GM21529 (cell line): ENCODE measurements at regions not wholly inside any gene's neighbourhood (a gene's known extent, or its start where the extent isn't known, plus 50 kb on each side); places are given as distances from the start of the nearest gene placed in this dataset.
"Not testable (repeated sequence)": the region's sequence is repeated elsewhere in the genome, so short reads cannot be mapped to it uniquely, and the experiment has no call there.

Source experiments
- ATAC-seq: cut with Tn5 transposase; IDR thresholded peaks from one replicate; pipeline ENCODE4 v1.9.1; 2021; ENCODE audit not compliant: unreplicated experiment

DNA sequence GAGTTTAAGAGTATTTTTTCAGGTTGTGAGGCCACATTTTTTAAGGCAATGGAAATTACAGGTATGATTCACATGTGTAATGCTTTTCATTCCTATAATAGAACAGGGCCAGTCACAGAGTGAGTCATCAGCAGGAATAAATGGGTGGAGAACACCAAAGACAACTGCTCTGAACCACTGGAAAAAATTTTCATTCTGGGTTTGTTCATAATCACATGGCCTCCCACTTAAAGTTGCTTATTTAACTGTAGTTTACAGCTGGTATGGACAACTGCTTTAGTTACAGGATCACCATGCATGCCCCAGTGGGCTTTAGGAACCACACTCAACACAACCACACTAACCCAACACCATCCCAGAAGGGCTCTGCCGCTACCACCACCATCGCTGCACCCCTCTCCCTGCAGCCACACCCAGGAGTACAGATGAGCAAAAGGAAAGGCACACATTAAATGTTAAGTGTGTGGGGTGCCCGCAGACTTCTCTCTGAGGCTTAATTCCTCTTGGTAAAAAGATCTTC is 107.0 kb upstream of the DST start:
- no peak for ATAC-seq

DNA sequence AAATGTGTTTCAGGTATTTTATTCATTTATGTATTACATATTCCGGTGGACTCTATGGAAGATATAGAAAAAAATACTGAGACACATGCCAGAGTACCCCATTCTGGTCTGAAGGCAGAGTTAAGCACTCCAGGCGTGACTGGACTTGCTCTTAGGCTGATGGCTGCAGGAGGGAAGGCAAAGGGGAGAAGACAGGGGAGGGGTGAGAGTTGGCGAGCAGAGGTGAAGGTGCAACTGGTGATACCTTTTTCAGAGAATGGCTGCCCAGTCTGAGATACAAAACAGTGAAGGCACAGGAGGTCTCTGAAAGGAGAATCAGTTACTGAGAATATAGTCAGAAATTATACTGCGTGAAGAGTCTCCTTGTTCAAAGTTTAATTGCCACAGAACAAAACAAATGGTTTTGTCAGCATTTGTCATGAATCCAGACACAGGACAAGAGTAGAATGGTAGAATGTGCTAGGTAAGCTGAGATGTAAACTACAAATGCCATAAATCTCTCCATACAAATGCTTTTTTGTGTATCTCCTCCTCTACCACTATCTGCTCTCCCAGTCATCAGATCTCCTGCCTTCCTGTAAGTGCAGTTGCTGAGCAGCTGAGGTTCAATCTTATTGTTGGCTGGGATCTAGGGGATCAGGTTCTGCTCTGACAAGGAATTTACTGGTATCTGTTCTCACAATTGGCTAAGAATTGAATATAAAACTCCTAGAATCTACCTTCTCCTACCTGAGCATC is 104.2 kb upstream of the DST start:
- ATAC-seq: no peak

- no peak for ATAC-seq
Observed at GRCh38 chr6:56745971-56746370, 103.3 kb upstream of the DST start.

DNA sequence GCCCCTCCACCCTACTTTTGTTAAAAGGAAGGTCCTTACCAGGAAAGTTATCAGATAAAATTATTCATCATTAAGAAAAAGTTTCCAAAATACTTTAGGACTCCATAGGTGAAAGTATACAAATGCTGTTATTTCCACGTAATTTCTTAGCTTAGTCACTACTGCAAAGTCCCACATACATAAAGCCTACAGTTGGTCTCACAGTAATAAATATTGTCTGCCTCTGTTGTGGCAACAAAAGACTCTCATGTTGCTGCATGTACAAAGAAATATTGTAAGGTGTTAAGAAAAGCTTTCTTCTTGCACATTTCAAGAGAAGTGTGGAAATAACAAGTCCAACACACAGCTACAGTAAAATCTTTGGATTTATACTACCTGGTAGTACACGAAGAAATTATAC is 102.4 kb upstream of the DST start:
- ATAC-seq: no peak

DNA sequence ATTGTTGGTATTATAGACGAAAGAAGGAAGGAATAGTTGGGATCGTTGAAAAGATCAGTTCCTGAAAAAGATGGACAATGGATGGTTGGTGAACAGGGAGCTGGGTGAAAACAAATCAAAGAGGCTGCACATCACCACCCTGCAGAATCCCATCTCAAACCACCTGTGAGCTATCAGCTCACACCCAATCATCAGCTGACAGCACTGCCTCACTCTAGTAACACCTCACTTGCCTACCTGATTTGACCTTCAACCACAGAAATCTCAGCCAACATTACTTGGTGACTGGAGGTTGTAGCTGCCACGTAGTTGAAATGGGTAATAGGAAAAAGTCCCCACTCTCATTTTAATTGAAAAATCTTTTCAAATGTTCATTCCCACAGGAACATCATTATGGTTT is 101.8 kb upstream of the DST start:
- ATAC-seq: no peak

DNA sequence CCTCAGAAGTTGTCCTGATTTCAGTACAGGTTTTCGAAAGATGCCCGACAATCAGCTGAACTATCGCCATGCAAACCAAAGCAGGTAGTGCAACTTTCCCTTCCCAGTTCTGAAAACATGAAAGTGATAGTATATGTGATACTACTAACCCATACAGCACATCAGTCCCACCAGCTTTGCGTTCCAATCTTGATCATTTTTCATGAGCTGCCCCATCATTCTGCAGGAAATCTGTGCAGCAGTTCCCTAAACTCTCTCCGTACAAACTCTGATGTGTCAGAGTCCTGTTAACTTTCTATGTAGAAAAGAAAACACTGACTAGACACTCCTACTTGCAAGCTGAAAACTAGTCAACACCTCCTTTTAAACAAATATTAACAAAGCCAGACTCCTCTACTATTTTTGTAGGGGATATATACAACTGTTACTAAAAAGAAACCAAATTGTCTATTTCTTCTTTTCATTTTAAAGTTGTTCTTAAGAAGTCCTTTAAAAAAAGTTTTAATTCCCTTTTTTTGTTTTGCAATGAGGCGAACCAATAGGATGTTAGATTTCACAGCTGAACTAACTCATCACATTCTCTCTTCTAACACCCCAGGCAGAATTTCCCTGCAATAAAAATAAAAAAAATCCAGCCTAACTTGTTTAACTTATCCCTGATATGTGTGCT is 99.6 kb upstream of the DST start:
- ATAC-seq: peak; percentile 77

- no peak for ATAC-seq
Observed at GRCh38 chr6:56741472-56741871, 98.8 kb upstream of the DST start.

DNA sequence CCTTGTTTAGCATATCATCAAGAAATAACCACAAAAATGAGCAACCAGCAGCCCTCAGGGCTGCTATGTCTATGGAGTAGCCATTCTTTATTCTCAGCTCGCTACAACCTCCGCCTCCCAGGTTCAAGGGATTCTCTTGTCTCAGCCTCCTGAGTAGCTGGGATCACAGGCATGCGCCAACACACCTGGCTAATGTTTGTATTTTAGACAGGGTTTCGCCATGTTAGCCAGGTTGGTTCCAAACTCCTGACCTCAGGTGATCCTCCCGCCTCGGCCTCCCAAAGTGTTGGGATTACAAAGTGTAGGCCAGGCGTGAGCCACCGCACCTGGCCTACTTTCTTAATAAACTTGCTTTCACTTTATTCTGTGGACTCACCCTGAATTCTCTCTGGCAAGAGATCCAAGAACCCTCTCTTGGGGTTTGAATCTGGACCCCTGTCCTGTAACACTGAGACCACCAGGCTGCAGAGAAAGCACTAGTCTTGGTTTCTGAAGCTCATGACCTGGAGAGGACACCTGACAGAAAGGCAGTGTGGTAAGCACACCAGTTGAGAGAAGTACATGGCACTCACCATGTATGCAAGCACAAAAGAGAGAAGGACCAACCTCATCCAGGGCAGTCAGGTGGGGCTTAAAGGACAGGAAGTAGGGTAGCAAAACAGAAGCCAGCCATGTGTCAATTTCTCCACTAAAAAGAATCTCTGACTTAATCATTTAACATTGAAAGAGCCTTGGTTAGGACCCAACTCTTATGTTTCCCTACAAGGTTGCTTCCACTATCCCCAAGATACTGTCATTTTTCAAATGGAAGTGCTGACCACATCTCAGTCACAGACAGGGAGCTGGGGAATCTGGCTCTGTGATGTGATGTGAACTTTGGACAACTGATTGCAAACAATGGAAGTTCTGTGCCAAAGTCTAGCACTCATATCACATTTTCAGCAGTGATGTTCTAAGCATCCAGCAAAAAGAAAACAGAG is 97.4 kb upstream of the DST start:
- ATAC-seq: no peak

DNA sequence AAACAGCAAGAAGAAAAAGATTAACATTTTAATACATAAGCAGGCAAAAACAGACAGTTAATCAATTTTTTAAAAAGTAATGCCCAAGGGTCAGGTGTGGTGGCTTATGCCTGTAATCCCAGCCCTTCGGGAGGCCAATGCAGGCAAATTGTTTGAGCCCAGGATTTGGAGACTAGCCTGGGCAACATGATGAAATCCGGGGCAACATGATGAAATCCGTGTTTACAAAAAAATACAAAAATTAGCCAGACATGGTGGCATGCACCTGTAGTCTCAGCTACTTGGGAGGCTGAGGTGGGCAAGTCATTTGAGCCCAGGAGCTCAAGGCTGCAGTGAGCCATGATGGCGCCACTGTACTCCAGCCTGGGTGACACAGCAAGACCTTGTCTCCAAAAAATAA is 94.1 kb upstream of the DST start:
- ATAC-seq: no peak

DNA sequence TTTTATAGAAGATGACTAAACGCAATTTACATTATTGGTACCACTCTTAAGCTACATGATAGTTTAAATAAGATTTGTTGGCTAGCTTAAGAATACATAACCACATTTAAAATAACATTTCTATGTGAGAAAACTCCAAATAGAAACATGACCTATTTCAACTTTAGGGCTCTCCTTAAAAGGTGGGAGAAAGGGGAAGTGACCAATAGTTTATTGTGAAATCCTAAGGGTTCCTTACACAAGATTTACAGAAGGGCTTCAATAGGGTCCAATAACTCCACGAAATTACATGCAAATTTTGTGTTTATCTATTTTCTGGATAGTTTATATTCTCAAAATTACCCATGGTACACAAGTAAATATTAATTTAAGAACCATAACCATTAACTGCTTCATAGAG is 91.6 kb upstream of the DST start:
- no peak for ATAC-seq

DNA sequence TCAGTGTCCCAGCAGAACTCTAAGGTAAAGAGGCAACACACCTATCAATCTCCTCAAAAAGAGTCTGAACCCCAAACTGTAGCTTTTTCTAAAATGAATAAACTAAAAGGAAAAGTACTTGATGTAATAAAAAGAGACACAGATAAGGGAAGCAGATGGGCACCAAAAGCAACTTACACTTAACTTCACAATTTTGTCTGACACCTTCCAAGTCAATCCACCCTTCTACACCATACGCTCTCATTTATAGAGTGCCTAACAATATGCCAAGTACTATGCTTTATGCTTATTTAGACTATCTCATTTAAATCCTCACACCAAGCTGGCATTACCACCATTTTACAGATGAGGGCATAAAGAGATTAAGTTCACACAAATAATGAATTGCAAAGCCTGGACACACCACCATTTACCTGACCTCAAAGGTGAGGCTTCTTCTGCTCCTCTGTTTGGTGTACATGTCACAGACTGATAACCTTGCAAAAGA is 90.6 kb upstream of the DST start:
- no peak for ATAC-seq

- ATAC-seq: no peak
Observed at GRCh38 chr6:56732517-56732916, 89.8 kb upstream of the DST start.

- ATAC-seq: no peak
Observed at GRCh38 chr6:56730663-56731529, 88.2 kb upstream of the DST start.

GRCh38 chr6:56729719-56730118 is 87.0 kb upstream of the DST start:
- ATAC-seq: no peak

- ATAC-seq: not testable (repeated sequence)
Observed at GRCh38 chr6:56729166-56729565, 86.5 kb upstream of the DST start.

DNA sequence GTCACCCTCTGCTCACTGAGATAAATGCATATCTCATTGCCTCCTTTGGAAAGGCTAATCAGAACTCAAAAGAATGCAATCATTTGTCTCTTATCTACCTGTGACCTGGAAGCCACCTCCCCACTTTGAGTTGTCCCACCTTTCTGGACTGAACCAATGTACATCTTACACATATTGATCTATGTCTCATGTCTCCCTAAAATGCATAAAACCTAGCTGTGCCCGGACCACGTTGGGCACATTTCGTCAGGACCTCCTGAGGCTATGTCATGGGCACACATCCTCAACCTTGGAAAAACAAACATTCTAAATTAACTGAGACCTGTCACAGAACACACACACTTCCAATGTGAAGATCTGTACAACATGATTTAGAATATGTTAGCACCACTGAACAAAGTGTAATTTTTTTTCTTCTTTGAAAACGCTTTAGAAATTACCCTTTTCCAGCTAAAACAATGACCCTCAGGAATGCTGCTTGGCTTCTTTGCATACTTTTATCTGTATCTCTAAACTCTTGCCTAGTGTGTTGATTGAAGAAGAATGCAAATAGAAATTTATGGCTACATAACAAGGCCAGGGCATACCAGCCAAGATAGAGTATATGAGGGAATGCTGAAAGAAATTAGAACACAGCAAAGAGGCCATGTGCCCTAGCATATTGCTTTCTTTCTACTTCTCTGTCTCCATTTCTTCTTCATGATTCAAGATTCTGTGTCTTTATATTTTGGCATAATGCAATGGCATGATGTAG is 84.6 kb upstream of the DST start:
- no peak for ATAC-seq

GRCh38 chr6:56725254-56725653 is 82.6 kb upstream of the DST start:
- no peak for ATAC-seq

DNA sequence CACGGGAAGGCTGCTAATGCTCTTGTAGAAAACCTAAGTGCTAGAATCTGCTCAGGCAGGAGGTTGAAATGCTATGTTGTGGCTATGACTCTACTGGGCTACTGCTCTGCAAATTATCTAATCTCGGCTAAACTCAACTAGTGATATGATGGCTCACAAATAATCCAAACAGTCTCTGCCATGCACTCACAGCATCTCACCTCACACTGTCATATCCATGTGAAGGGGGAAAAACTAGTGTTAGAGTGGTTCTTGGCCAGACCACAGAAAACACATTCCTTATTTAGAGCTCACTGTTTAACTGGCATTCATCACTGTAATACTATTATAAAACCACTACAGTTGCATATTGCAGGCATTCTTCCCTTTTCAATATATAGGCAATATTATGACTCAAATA is 81.8 kb upstream of the DST start:
- ATAC-seq: no peak

DNA sequence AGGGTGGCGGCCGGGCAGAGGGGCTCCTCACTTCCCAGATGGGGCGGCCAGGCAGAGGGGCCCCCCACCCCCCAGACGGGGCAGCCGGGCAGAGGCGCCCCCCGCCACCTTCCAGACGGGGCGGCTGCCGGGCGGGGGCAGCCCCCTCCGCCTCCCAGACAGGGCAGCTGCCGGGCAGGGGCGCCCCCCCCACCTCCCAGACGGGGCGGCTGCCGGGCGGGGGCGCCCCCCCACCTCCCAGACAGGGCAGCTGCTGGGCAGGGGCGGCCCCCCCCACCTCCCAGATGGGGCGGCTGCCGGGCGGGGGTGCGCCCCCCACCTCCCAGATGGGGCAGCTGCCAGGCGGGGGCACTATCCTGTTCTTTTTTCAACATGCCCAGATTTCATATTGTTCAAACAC is 78.2 kb upstream of the DST start:
- no peak for ATAC-seq

DNA sequence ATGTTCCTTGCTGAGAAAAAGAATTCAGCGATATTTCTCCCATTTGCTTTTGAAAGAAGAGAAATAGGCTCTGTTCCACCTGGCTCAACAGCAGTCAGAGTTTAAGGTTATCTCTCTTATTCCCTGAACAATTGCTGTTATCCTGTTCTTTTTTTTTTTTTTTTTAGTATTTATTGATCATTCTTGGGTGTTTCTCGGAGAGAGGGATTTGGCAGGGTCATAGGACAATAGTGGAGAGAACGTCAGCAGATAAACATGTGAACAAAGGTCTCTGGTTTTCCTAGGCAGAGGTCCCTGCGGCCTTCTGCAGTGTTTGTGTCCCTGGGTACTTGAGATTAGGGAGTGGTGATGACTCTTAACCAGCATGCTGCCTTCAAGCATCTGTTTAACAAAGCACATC is 77.5 kb upstream of the DST start:
- not testable (repeated sequence) for ATAC-seq
